Endodermal cell (in vitro differentiated cells): ENCODE measurements at regions not wholly inside any gene's neighbourhood (a gene's known extent, or its start where the extent isn't known, plus 50 kb on each side); places are given as distances from the start of the nearest gene placed in this dataset.
"Not testable (repeated sequence)": the region's sequence is repeated elsewhere in the genome, so short reads cannot be mapped to it uniquely, and the experiment has no call there.

Experiments
- DNase-seq: peaks from one replicate; pipeline ENCODE4 v3.0.0-alpha.2; 2017
- H3K27ac ChIP-seq: 2 replicates; pipeline ENCODE4 v1.5.1; 2013; ENCODE audit warnings: mild to moderate bottlenecking, low read depth, low read length, moderate library complexity
- H3K27me3 ChIP-seq: 2 replicates; pipeline ENCODE4 v1.6.1; 2013; ENCODE audit warnings: mild to moderate bottlenecking, low read length, moderate library complexity; ENCODE audit not compliant: insufficient read depth, control insufficient read depth, poor library complexity, severe bottlenecking
- H3K36me3 ChIP-seq: 2 replicates; pipeline ENCODE4 v1.7.0; 2013; ENCODE audit warnings: mild to moderate bottlenecking, low read length, moderate library complexity; ENCODE audit not compliant: control insufficient read depth, insufficient read depth
- H3K4me1 ChIP-seq: one replicate; pipeline ENCODE4 v1.7.0; 2013; ENCODE audit warnings: low read length; ENCODE audit not compliant: control insufficient read depth, insufficient read depth
- H3K4me3 ChIP-seq: 2 replicates; pipeline ENCODE4 v1.5.1; 2013; ENCODE audit warnings: mild to moderate bottlenecking, low read length, moderate library complexity
- H3K9ac ChIP-seq: 2 replicates; pipeline ENCODE4 v1.6.1; 2013; ENCODE audit warnings: mild to moderate bottlenecking, low read length, moderate library complexity; ENCODE audit not compliant: poor library complexity, severe bottlenecking; ENCODE audit errors: extremely low read depth
- H3K9me3 ChIP-seq: 2 replicates; pipeline ENCODE4 v1.6.1; 2013; ENCODE audit warnings: mild to moderate bottlenecking, low read length, moderate library complexity; ENCODE audit not compliant: control insufficient read depth
- H3K27ac Mint-ChIP-seq: 2 replicates; pipeline ENCODE4 v1.8.0; 2020; ENCODE audit warnings: mixed read lengths
- H3K27me3 Mint-ChIP-seq: 2 replicates; pipeline ENCODE4 v1.8.0; 2021; ENCODE audit warnings: mild to moderate bottlenecking, mixed read lengths; ENCODE audit not compliant: insufficient read depth
- H3K36me3 Mint-ChIP-seq: 2 replicates; pipeline ENCODE4 v1.8.0; 2020; ENCODE audit warnings: low read depth, mixed read lengths
- H3K4me1 Mint-ChIP-seq: 2 replicates; pipeline ENCODE4 v1.8.0; 2020; ENCODE audit warnings: mixed read lengths
- H3K4me3 Mint-ChIP-seq: 2 replicates; pipeline ENCODE4 v1.8.0; 2020; ENCODE audit warnings: mild to moderate bottlenecking, moderate library complexity, mixed read lengths
- H3K9me3 Mint-ChIP-seq: 2 replicates; pipeline ENCODE4 v1.8.0; 2020; ENCODE audit warnings: mild to moderate bottlenecking, mixed read lengths
- WGBS, 2 experiments: methylation state at CpG; one replicate each; pipeline versions ENCODE4 v1.1.5 to v1.1.7; 2013; ENCODE audit warnings: missing lambda C conversion rate in 2 of 2, mixed read lengths in 1 of 2; ENCODE audit not compliant: insufficient coverage in 1 of 2, insufficient read length in 1 of 2; 5-methylcytosine and 5-hydroxymethylcytosine counted together
- TF ChIP-seq, protein P1 (sequence below): fragments of 200-600 bp; sonication (generic); conservative IDR thresholded peaks from 2 replicates; pipeline ENCODE4 v1.5.0; 2021; ENCODE audit warnings: antibody characterized with exemption, mild to moderate bottlenecking

DNA sequence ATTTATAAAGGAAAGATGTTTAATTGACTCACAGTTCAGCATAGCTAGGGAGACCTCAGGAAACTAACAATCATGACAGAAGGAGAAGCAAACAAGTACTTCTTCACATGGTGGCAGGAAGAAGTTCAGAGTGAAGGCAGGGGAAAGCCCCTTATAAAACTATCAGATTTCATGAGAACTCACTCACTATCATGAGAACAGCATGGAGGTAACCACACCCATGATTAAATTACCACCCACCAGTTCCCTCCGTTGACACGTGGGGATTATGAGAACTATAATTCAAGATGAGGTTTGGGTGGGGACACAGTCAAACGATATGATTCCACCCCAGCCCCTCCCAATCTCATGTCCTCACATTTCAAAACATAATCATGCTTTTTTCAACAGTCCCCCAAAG, 124.2 kb upstream of the PCGF5 start:
- no peak for DNase-seq
- Histone ChIP-seq H3K4me1 (no peaks in the 10 kb centered on the region), H3K27ac (no peak overlapping the region), H3K9ac (no peak overlapping the region), H3K9me3 (peaks cover 64% of the 10 kb centered on the region), H3K4me3 (no peak overlapping the region), H3K27me3 (no peaks in the 10 kb centered on the region), H3K36me3 (no peaks in the 10 kb centered on the region)
- H3K27me3 Mint-ChIP-seq = peaks cover 14% of the 10 kb centered on the region
- H3K27ac Mint-ChIP-seq = no peak overlapping the region
- no peak overlapping the region for H3K4me3 Mint-ChIP-seq
- TF ChIP-seq, protein P1, sequence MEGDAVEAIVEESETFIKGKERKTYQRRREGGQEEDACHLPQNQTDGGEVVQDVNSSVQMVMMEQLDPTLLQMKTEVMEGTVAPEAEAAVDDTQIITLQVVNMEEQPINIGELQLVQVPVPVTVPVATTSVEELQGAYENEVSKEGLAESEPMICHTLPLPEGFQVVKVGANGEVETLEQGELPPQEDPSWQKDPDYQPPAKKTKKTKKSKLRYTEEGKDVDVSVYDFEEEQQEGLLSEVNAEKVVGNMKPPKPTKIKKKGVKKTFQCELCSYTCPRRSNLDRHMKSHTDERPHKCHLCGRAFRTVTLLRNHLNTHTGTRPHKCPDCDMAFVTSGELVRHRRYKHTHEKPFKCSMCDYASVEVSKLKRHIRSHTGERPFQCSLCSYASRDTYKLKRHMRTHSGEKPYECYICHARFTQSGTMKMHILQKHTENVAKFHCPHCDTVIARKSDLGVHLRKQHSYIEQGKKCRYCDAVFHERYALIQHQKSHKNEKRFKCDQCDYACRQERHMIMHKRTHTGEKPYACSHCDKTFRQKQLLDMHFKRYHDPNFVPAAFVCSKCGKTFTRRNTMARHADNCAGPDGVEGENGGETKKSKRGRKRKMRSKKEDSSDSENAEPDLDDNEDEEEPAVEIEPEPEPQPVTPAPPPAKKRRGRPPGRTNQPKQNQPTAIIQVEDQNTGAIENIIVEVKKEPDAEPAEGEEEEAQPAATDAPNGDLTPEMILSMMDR = no peak
- peaks cover 7% of the 10 kb centered on the region for H3K4me1 Mint-ChIP-seq
- WGBS, 2 experiments = 92% methylated on average over 3 of the region's 3 CpGs; no CpG with 5 or more reads in 1 of the 2 experiments
- peaks cover 65% of the 10 kb centered on the region for H3K9me3 Mint-ChIP-seq
- H3K36me3 Mint-ChIP-seq = peaks cover 3% of the 10 kb centered on the region

DNA sequence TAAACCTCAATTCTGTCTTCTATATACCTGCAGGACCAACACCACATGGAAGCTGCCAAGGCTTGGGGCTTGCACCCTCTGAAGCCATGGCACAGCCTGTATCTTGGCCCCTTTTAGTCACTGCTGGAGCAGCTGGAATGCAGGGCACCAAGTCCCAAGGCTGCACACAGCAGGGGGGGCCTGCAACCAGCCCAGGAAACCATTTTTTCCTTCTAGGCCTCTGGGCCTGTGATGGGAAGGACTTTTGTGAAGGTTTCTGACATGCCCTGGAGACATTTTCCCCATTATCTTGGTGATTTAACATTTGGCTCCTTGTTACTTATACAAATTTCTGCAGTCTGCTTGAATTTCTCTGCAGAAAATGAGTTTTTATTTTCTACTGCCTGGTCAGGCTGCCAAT, 123.2 kb upstream of the PCGF5 start:
- Mint-ChIP-seq H3K4me3 (no peak overlapping the region), H3K4me1 (peaks cover 8% of the 10 kb centered on the region), H3K9me3 (peaks cover 58% of the 10 kb centered on the region), H3K27me3 (peaks cover 14% of the 10 kb centered on the region), H3K36me3 (peaks cover 3% of the 10 kb centered on the region), H3K27ac (no peak overlapping the region)
- DNase-seq = no peak
- no peak overlapping the region for H3K4me3 ChIP-seq
- H3K27me3 ChIP-seq = no peaks in the 10 kb centered on the region
- no peaks in the 10 kb centered on the region for H3K36me3 ChIP-seq
- no peak overlapping the region for H3K27ac ChIP-seq
- no peaks in the 10 kb centered on the region for H3K4me1 ChIP-seq
- no peak overlapping the region for H3K9ac ChIP-seq
- TF ChIP-seq, protein P1 = no peak
- H3K9me3 ChIP-seq = peaks cover 62% of the 10 kb centered on the region

DNA sequence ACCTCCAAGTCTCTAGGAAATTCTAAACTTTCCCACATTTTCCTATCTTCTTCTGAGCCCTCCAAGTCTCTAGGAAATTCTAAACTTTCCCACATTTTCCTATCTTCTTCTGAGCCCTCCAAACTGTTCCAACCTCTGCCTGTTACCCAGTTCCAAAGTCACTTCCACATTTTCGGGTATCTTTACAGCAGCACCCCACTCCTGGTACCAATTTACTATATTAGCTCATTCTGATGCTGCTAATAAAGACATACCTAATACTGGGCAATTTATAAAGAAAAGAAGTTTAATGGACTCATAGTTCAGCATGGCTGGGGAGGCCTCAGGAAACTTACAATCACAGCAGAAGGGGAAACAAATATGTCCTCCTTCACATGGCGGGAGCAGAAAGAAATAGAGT, 122.4 kb upstream of the PCGF5 start:
- DNase-seq = not testable (repeated sequence)
- peaks cover 51% of the 10 kb centered on the region for H3K9me3 Mint-ChIP-seq

More for the DNA sequence above, 122.4 kb upstream of the PCGF5 start:
- not testable (repeated sequence) for H3K4me3 ChIP-seq, H3K36me3 Mint-ChIP-seq, H3K4me3 Mint-ChIP-seq, H3K27me3 ChIP-seq, H3K9ac ChIP-seq, H3K27ac ChIP-seq, H3K27ac Mint-ChIP-seq, H3K4me1 ChIP-seq, H3K36me3 ChIP-seq
- Mint-ChIP-seq H3K4me1 (peaks cover 15% of the 10 kb centered on the region), H3K27me3 (peaks cover 14% of the 10 kb centered on the region)
- WGBS, 2 experiments = 85% methylated on average over 2 of the region's 2 CpGs; no CpG with 5 or more reads in 1 of the 2 experiments
- peaks cover 59% of the 10 kb centered on the region for H3K9me3 ChIP-seq
